GM21529 (cell line): ENCODE measurements at regions not wholly inside any gene's neighbourhood (a gene's known extent, or its start where the extent isn't known, plus 50 kb on each side); places are given as distances from the start of the nearest gene placed in this dataset.
A peak's percentile ranks its signal among the peaks of the same experiment; 100 is the strongest.

Experiments used
- ATAC-seq: cut with Tn5 transposase; IDR thresholded peaks from one replicate; pipeline ENCODE4 v1.9.1; 2021; ENCODE audit not compliant: unreplicated experiment

DNA sequence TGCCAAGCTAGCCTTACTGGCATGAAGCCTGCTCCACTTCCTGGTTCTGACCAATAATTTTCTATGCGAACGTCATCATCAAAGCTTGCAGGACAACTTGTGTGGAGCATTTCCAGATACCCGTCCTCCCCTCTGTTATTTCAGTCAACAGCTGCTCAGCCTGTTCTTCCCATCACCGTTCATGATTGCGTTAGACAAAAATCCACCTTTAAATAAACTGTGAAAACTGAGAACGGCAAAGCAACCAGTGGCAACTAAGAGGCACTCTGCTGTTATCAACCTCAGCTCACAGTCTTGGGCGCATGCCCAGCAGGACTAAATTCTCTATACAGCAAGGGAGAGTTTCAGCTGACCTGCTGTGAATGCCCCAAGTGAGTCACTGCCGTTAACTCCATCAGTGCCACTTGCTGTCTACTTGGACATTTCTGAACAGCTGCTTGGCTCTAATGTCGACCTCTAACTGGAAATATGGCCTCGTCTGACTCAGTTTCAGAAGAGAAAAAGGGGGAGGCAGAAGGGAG is 207.4 kb upstream of the RUNX1 start:
- no peak for ATAC-seq

GRCh38 chr21:35254765-35255138 is 205.7 kb upstream of the RUNX1 start:
- ATAC-seq, result no peak

DNA sequence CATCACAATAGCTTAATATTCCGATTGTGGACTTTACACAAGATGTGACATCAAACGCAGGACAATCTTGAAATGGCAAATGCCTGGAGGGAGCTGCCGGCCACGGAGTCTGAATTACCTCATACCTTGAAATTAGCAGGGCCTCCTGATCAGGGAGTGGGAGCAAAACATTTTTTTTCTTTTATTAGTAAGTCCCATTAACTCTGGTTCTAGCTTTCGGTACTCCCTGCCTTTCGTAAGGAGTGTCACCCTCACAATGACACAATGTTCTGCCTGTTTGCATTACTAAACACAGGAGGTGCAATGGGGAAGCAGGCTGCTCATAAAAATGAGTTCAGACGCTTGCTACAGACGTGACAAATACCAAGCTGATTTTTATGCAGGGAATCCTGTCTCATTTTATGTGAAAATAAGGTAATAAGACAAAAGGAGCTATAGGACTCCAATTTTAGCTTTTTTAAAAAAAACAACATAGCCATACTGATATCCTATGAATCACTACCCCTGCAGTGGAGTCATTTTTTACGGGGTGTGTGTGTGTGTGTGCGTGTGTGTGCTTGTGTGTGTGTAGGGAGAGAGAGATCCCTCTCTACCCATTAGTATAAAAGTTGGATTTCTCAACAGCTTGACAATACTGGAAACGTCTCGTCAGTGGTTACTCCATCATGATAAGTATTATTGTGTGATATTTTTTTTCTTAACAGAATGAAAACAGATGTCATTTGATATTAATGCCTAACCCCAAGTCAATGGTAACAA is 205.1 kb upstream of the RUNX1 start:
- no peak for ATAC-seq

DNA sequence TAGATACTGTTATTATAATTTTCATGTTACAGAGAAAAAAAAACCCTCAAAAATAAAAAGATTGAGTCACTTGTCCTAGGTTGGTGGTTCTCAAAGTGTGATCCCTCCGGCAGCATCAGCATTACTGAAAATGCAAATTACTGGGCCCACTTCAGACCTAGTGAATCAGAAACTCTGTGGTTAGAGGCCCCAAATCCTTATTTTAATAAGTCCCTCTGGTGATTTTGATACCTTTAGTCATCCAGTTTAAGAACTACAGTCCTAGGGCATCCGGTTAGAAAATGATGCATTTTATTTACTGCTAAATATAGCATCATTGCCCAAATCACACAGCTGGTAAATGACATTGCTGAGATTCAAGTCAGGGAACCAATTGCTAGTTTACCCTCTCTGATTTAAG is 203.7 kb upstream of the RUNX1 start:
- no peak for ATAC-seq

- ATAC-seq, result no peak
Measured at GRCh38 chr21:35249636-35250035, 200.5 kb upstream of the RUNX1 start.

- no peak for ATAC-seq
Measured at GRCh38 chr21:35245879-35246278, 196.8 kb upstream of the RUNX1 start.

DNA sequence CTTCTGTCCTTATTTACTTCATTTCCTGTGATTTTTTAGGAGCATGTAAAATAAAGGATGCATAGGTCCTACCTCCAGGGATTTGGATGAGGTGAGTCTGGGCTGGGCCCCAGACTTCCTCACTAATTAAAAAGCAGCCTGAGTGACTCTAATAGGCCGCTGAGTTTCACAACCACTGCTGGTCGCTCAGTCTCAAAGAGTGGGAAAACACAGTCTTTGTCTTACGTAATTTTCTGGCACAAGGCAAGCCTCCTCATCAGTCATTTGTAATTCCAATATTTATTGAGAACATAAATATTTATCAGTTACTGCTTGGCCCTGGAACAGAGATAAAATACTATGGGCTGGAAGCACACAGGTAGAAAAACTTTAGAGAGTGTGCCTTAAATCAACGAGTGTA is 195.4 kb upstream of the RUNX1 start:
- no peak for ATAC-seq

GRCh38 chr21:35243171-35243570 is 194.1 kb upstream of the RUNX1 start:
- ATAC-seq, result no peak

- no peak for ATAC-seq
Measured at GRCh38 chr21:35239811-35240219, 190.7 kb upstream of the RUNX1 start.

GRCh38 chr21:35238119-35238518 is 189.0 kb upstream of the RUNX1 start:
- ATAC-seq, result no peak

GRCh38 chr21:35237287-35237686 is 188.2 kb upstream of the RUNX1 start:
- ATAC-seq, result no peak

- ATAC-seq, result peak; percentile 75
Measured at GRCh38 chr21:35236090-35236489, 187.0 kb upstream of the RUNX1 start.

- ATAC-seq, result peak; percentile 65
Measured at GRCh38 chr21:35234725-35235124, 185.6 kb upstream of the RUNX1 start.

GRCh38 chr21:35233756-35234155 is 184.7 kb upstream of the RUNX1 start:
- ATAC-seq, result no peak

- ATAC-seq, result no peak
Measured at GRCh38 chr21:35232545-35233176, 183.6 kb upstream of the RUNX1 start.

DNA sequence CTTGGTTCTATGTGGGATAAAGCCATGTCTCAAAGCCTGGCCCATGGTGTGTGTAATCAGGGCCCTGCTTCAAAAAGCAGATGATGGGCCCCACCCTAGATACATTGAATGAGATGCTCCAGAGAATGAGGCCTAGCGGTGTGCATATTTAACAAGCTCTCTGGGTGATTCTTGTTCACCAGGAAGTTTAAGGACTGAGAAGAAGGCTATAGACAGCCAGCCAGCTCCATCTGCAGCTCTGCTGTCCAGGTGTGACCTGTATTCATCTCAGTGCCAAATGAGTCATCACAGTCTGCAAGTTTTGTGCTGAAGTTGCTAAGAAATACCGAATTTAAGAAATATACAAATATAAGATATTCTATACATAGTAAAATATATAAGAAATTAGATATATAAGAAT is 182.0 kb upstream of the RUNX1 start:
- no peak for ATAC-seq

DNA sequence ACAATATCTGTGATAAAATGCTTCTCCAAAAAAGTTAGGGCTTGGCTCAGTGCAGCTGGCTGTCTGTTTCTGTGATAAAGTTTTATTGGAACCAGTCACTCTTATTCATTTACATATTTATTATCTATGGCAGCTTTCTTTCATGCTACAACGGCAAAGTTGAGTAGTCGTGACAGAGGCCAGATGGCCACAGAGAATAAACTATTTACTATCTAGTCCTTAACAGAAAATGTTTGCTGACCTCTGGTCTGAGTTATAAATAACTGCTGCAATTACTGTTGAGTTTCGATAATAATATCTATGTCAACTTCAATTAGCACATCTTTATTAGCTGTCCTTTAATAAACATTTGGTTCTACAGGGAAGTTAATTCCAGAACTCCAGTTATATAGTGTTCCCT is 180.2 kb upstream of the RUNX1 start:
- no peak for ATAC-seq

DNA sequence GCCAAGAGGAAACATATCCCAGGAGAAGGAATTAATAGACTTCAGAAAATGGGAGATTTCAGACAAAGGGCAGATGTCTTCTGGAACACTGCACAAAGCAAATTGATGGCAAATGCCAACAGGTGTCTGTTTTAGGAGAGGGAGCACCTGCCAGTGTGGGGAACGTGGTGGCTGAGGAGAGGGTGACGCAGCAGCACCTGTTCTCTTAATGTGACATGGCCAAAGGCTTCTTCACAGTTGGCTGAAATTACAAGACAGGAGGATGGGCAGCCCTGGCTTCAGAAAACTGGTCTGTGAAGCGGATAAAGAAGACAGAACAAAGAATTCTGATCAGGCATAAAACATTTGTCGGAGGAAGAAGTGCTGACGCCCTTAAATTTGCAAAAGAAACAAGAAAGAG is 178.7 kb upstream of the RUNX1 start:
- peak; percentile 30 for ATAC-seq

- ATAC-seq, result peak; percentile 66
Measured at GRCh38 chr21:35226968-35227744, 178.1 kb upstream of the RUNX1 start.

DNA sequence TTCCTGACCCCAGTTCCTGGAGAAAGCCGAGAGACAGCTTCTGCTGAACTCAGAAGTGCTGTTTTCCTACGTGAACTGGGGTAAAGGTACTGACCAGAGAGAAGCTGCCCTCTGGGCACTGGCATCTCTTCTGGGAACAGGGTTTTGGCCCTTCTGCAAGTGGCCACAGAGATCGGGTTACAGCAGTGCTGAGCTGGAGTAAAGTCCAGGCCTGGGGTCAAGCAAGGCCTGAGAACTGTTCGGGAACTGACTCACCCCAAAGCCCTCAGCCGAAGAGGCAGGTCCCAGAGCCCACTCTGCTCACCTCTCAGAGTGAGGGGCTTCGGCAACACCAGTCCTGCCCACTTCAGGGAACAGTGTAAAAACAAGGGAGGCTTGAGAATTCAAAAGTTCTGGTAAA is 177.2 kb upstream of the RUNX1 start:
- ATAC-seq, result no peak

GRCh38 chr21:35225573-35225972 is 176.5 kb upstream of the RUNX1 start:
- no peak for ATAC-seq
